ENCODE measurements at regions not wholly inside any gene's neighbourhood (a gene's known extent, or its start where the extent isn't known, plus 50 kb on each side); places are given as distances from the start of the nearest gene placed in this dataset.
"Not testable (repeated sequence)": the region's sequence is repeated elsewhere in the genome, so short reads cannot be mapped to it uniquely, and the experiment has no call there.

- DNase-seq (ENCODE audit: low spot score in 2 of 2) = no peak
- WGBS, 2 donors = 85 to 86% methylated on average over 4 of the region's 4 CpGs
- TF ChIP-seq CTCF (IDR thresholded peaks at IDR 0.05) (no peak), POLR2A (IDR thresholded peaks at IDR 0.05) (no peak)
Observed at GRCh38 chr18:67400502-67401117, 115.9 kb downstream of the DSEL start.

GRCh38 chr18:67386032-67386431 is 130.5 kb downstream of the DSEL start:
- TF ChIP-seq POLR2A (IDR thresholded peaks at IDR 0.05) = no peak
- TF ChIP-seq CTCF (IDR thresholded peaks at IDR 0.05) = no peak
- intact Hi-C loops (cut with DNase I; ENCODE audit: low total_unique reads) = no loop called here
- 71 to 72% methylated on average over 3 of the region's 3 CpGs for WGBS, 2 donors
- no peak overlapping the region for H3K4me3 ChIP-seq (ENCODE audit: low read depth, poor library complexity, severe bottlenecking)
- no peak for DNase-seq (ENCODE audit: low spot score in 2 of 2)

More at GRCh38 chr18:67400502-67401117, 115.9 kb downstream of the DSEL start:
- intact Hi-C loops (cut with DNase I; ENCODE audit: low total_unique reads) = no loop called here
- H3K4me3 ChIP-seq (ENCODE audit: low read depth, poor library complexity, severe bottlenecking) = no peak overlapping the region

GRCh38 chr18:67385455-67385854 is 131.1 kb downstream of the DSEL start:
- intact Hi-C loops (cut with DNase I; ENCODE audit: low total_unique reads) = no loop called here
- WGBS, 2 donors = 52 to 69% methylated on average over 6 of the region's 6 CpGs
- no peak overlapping the region for H3K4me3 ChIP-seq (ENCODE audit: low read depth, poor library complexity, severe bottlenecking)
- no peak for DNase-seq (ENCODE audit: low spot score in 2 of 2)
- TF ChIP-seq POLR2A (IDR thresholded peaks at IDR 0.05) = no peak
- no peak for TF ChIP-seq CTCF (IDR thresholded peaks at IDR 0.05)

GRCh38 chr18:67384057-67384456 is 132.5 kb downstream of the DSEL start:
- 54 to 80% methylated on average over 3 of the region's 3 CpGs for WGBS, 2 donors
- H3K4me3 ChIP-seq (ENCODE audit: low read depth, poor library complexity, severe bottlenecking); intact Hi-C loops (cut with DNase I; ENCODE audit: low total_unique reads); DNase-seq (ENCODE audit: low spot score in 2 of 2): not testable (repeated sequence)

GRCh38 chr18:67381608-67382150 is 134.8 kb downstream of the DSEL start:
- no peak for DNase-seq (ENCODE audit: low spot score in 2 of 2)
- intact Hi-C loops (cut with DNase I; ENCODE audit: low total_unique reads) = no loop called here
- H3K4me3 ChIP-seq (ENCODE audit: low read depth, poor library complexity, severe bottlenecking) = no peak overlapping the region
- TF ChIP-seq POLR2A (IDR thresholded peaks at IDR 0.05) = no peak
- no peak for TF ChIP-seq CTCF (IDR thresholded peaks at IDR 0.05)
- 85 to 88% methylated on average over 10 of the region's 10 CpGs for WGBS, 2 donors

GRCh38 chr18:67380867-67381266 is 135.7 kb downstream of the DSEL start:
- DNase-seq (ENCODE audit: low spot score in 2 of 2) = no peak
- intact Hi-C loops (cut with DNase I; ENCODE audit: low total_unique reads) = no loop called here
- no peak overlapping the region for H3K4me3 ChIP-seq (ENCODE audit: low read depth, poor library complexity, severe bottlenecking)
- TF ChIP-seq CTCF (IDR thresholded peaks at IDR 0.05) = no peak
- no peak for TF ChIP-seq POLR2A (IDR thresholded peaks at IDR 0.05)
- WGBS, 2 donors = 75 to 86% methylated on average over 2 to 3 of the region's 3 CpGs

Measured in lower leg skin (tissue), 4 donors.